HEK293 (cell line): ENCODE measurements at regions not wholly inside any gene's neighbourhood (a gene's known extent, or its start where the extent isn't known, plus 50 kb on each side); places are given as distances from the start of the nearest gene placed in this dataset.
A peak's percentile ranks its signal among the peaks of the same experiment; 100 is the strongest.

Source experiments
- MEIS1 ChIP-seq: sonication (generic); formaldehyde crosslinking; IDR thresholded peaks from 2 replicates; pipeline ENCODE4 v1.8.1; 2022; ENCODE audit warnings: missing genetic modification reagents, mild to moderate bottlenecking, borderline replicate concordance
- REPIN1 ChIP-seq: fragments of 450-650 bp; formaldehyde crosslinking; IDR thresholded peaks from 2 replicates; pipeline ENCODE4 v1.5.1; 2017; ENCODE audit warnings: missing biosample characterization, missing genetic modification characterization, low read depth
- SALL2 ChIP-seq: fragments of 450-650 bp; formaldehyde crosslinking; IDR thresholded peaks from 2 replicates; pipeline ENCODE4 v1.5.0; 2017; ENCODE audit warnings: missing biosample characterization, mild to moderate bottlenecking, missing genetic modification characterization, borderline replicate concordance
- SP7 ChIP-seq: fragments of 450-650 bp; formaldehyde crosslinking; IDR thresholded peaks from 2 replicates; pipeline ENCODE4 v1.5.1; 2016; ENCODE audit warnings: missing biosample characterization, missing genetic modification characterization
- WT1 ChIP-seq: fragments of 450-650 bp; formaldehyde crosslinking; IDR thresholded peaks from 2 replicates; pipeline ENCODE4 v1.5.1; 2016; ENCODE audit warnings: missing biosample characterization, missing genetic modification characterization
- ZBTB20 ChIP-seq: fragments of 450-650 bp; formaldehyde crosslinking; IDR thresholded peaks from 2 replicates; pipeline ENCODE4 v1.5.1; 2016; ENCODE audit warnings: missing biosample characterization, missing genetic modification characterization
- ZBTB49 ChIP-seq: fragments of 450-650 bp; formaldehyde crosslinking; IDR thresholded peaks from 2 replicates; pipeline ENCODE4 v1.5.1; 2016; ENCODE audit warnings: missing biosample characterization, missing genetic modification characterization, low read depth
- ZFP69B ChIP-seq: fragments of 450-650 bp; formaldehyde crosslinking; IDR thresholded peaks from 2 replicates; pipeline ENCODE4 v1.5.1; 2016; ENCODE audit warnings: missing biosample characterization, missing genetic modification characterization
- ZNF138 ChIP-seq: fragments of 450-650 bp; formaldehyde crosslinking; IDR thresholded peaks from 2 replicates; pipeline ENCODE4 v1.5.1; 2016; ENCODE audit warnings: missing biosample characterization, missing genetic modification characterization, borderline replicate concordance
- ZNF169 ChIP-seq: fragments of 450-650 bp; formaldehyde crosslinking; IDR thresholded peaks from 2 replicates; pipeline ENCODE4 v1.5.1; 2016; ENCODE audit warnings: missing biosample characterization, missing genetic modification characterization
- ZNF184 ChIP-seq: fragments of 450-650 bp; IDR thresholded peaks from 2 replicates; pipeline ENCODE4 v1.5.1; 2018; ENCODE audit warnings: missing biosample characterization, mild to moderate bottlenecking, missing genetic modification characterization
- ZNF248 ChIP-seq: fragments of 450-650 bp; formaldehyde crosslinking; IDR thresholded peaks from 2 replicates; pipeline ENCODE4 v1.5.1; 2017; ENCODE audit warnings: missing biosample characterization, missing genetic modification characterization
- ZNF292 ChIP-seq: fragments of 450-650 bp; formaldehyde crosslinking; IDR thresholded peaks from 2 replicates; pipeline ENCODE4 v1.5.1; 2016; ENCODE audit warnings: low read depth, missing biosample characterization, missing genetic modification characterization, borderline replicate concordance
- ZNF354C ChIP-seq: fragments of 450-650 bp; formaldehyde crosslinking; IDR thresholded peaks from 2 replicates; pipeline ENCODE4 v1.5.1; 2016; ENCODE audit warnings: missing biosample characterization, missing genetic modification characterization, low read depth, borderline replicate concordance
- ZNF423 ChIP-seq: fragments of 450-650 bp; formaldehyde crosslinking; IDR thresholded peaks from 2 replicates; pipeline ENCODE4 v1.5.1; 2016; ENCODE audit warnings: missing biosample characterization, missing genetic modification characterization
- ZNF473 ChIP-seq: fragments of 450-650 bp; formaldehyde crosslinking; IDR thresholded peaks from 2 replicates; pipeline ENCODE4 v1.5.1; 2017; ENCODE audit warnings: missing biosample characterization, missing genetic modification characterization
- ZNF48 ChIP-seq: fragments of 450-650 bp; formaldehyde crosslinking; IDR thresholded peaks from 2 replicates; pipeline ENCODE4 v1.5.1; 2016; ENCODE audit warnings: missing biosample characterization, missing genetic modification characterization
- ZNF488 ChIP-seq: fragments of 450-650 bp; formaldehyde crosslinking; IDR thresholded peaks from 2 replicates; pipeline ENCODE4 v1.5.1; 2016; ENCODE audit warnings: missing biosample characterization, missing genetic modification characterization
- ZNF677 ChIP-seq: fragments of 450-650 bp; IDR thresholded peaks from 2 replicates; pipeline ENCODE4 v1.5.0; 2018; ENCODE audit warnings: missing biosample characterization, mild to moderate bottlenecking, missing genetic modification characterization, moderate library complexity
- ZSCAN4 ChIP-seq: fragments of 450-650 bp; formaldehyde crosslinking; IDR thresholded peaks from 2 replicates; pipeline ENCODE4 v1.5.1; 2017; ENCODE audit warnings: missing biosample characterization, missing genetic modification characterization
- TF ChIP-seq, protein P1 (sequence below): IDR thresholded peaks from 2 replicates; pipeline ENCODE4 v1.6.1; 2011; ENCODE audit warnings: mild to moderate bottlenecking, low read depth, low read length, borderline replicate concordance
- TF ChIP-seq, protein P2 (sequence below): fragments of 450-650 bp; formaldehyde crosslinking; IDR thresholded peaks from 2 replicates; pipeline ENCODE4 v1.5.1; 2016; ENCODE audit warnings: missing biosample characterization, missing genetic modification characterization
- TF ChIP-seq, protein P3 (sequence below): fragments of 450-650 bp; formaldehyde crosslinking; IDR thresholded peaks from 2 replicates; pipeline ENCODE4 v1.5.1; 2017; ENCODE audit warnings: missing biosample characterization, mild to moderate bottlenecking, missing genetic modification characterization, moderate library complexity
- TF ChIP-seq, protein P4 (sequence below): fragments of 450-650 bp; formaldehyde crosslinking; conservative IDR thresholded peaks from 2 replicates; pipeline ENCODE4 v1.5.1; 2016; ENCODE audit warnings: low read depth, missing biosample characterization, missing genetic modification characterization

DNA sequence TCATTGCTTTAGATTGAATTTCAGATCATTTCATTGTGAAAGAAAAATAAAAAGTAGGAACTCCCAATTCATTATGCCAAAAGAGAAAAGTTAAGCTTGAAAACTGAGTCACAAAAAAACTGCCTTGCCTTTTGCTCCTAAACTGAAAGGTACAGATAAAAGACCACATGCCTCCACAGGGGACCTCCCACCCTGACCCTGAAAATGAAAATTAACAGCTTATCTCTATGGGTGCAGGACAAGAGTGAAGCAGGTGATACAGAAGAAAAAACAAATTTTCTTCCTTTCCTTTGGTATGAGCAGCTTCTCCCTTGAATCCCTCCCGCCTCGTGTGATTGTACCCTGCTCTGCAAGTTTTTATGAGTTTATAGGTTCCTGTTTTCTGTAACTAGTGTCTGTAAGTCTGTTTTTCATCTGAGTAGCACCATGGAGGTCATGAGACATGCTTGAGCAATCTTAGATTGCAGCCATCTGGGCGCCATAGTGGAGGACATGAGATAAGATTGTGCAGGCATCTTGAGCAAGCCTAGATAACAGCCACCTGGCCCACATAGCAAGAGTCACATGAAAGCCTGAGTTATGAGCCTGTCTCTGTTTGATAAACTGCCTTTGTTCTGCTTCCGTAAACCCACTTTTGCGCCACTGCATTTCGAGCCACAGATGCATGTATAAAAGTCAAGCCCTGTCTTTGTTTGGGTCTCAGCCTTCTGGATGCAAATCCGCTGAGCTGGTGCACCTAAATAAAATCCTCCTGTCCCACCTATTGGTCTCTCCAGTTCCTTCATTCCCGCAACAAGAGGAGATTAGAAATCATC, 56.2 kb upstream of the DYNC1I2 start (continued):
- TF ChIP-seq REPIN1 (tag by site-specific recombination): no peak
- no peak for TF ChIP-seq ZNF138 (tag by site-specific recombination)
- TF ChIP-seq ZNF423 (tag by site-specific recombination): no peak
- TF ChIP-seq ZNF48 (tag by site-specific recombination): no peak
- TF ChIP-seq ZNF248 (tag by site-specific recombination): 0 out of 2 replicates have a peak, but pooled peaks have one; percentile 46
- TF ChIP-seq, protein P1, sequence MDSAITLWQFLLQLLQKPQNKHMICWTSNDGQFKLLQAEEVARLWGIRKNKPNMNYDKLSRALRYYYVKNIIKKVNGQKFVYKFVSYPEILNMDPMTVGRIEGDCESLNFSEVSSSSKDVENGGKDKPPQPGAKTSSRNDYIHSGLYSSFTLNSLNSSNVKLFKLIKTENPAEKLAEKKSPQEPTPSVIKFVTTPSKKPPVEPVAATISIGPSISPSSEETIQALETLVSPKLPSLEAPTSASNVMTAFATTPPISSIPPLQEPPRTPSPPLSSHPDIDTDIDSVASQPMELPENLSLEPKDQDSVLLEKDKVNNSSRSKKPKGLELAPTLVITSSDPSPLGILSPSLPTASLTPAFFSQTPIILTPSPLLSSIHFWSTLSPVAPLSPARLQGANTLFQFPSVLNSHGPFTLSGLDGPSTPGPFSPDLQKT: no peak
- TF ChIP-seq, protein P2, sequence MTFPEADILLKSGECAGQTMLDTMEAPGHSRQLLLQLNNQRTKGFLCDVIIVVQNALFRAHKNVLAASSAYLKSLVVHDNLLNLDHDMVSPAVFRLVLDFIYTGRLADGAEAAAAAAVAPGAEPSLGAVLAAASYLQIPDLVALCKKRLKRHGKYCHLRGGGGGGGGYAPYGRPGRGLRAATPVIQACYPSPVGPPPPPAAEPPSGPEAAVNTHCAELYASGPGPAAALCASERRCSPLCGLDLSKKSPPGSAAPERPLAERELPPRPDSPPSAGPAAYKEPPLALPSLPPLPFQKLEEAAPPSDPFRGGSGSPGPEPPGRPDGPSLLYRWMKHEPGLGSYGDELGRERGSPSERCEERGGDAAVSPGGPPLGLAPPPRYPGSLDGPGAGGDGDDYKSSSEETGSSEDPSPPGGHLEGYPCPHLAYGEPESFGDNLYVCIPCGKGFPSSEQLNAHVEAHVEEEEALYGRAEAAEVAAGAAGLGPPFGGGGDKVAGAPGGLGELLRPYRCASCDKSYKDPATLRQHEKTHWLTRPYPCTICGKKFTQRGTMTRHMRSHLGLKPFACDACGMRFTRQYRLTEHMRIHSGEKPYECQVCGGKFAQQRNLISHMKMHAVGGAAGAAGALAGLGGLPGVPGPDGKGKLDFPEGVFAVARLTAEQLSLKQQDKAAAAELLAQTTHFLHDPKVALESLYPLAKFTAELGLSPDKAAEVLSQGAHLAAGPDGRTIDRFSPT: no peak
- TF ChIP-seq ZNF354C: no peak
- no peak for TF ChIP-seq ZBTB20 (tag by site-specific recombination)
- TF ChIP-seq, protein P3, sequence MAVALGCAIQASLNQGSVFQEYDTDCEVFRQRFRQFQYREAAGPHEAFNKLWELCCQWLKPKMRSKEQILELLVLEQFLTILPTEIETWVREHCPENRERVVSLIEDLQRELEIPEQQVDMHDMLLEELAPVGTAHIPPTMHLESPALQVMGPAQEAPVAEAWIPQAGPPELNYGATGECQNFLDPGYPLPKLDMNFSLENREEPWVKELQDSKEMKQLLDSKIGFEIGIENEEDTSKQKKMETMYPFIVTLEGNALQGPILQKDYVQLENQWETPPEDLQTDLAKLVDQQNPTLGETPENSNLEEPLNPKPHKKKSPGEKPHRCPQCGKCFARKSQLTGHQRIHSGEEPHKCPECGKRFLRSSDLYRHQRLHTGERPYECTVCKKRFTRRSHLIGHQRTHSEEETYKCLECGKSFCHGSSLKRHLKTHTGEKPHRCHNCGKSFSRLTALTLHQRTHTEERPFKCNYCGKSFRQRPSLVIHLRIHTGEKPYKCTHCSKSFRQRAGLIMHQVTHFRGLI: no peak
- peak; percentile 80; the same call in 1 of the 2 replicates for TF ChIP-seq ZNF169
- no peak for TF ChIP-seq SP7 (tag by site-specific recombination)
- TF ChIP-seq, protein P4, sequence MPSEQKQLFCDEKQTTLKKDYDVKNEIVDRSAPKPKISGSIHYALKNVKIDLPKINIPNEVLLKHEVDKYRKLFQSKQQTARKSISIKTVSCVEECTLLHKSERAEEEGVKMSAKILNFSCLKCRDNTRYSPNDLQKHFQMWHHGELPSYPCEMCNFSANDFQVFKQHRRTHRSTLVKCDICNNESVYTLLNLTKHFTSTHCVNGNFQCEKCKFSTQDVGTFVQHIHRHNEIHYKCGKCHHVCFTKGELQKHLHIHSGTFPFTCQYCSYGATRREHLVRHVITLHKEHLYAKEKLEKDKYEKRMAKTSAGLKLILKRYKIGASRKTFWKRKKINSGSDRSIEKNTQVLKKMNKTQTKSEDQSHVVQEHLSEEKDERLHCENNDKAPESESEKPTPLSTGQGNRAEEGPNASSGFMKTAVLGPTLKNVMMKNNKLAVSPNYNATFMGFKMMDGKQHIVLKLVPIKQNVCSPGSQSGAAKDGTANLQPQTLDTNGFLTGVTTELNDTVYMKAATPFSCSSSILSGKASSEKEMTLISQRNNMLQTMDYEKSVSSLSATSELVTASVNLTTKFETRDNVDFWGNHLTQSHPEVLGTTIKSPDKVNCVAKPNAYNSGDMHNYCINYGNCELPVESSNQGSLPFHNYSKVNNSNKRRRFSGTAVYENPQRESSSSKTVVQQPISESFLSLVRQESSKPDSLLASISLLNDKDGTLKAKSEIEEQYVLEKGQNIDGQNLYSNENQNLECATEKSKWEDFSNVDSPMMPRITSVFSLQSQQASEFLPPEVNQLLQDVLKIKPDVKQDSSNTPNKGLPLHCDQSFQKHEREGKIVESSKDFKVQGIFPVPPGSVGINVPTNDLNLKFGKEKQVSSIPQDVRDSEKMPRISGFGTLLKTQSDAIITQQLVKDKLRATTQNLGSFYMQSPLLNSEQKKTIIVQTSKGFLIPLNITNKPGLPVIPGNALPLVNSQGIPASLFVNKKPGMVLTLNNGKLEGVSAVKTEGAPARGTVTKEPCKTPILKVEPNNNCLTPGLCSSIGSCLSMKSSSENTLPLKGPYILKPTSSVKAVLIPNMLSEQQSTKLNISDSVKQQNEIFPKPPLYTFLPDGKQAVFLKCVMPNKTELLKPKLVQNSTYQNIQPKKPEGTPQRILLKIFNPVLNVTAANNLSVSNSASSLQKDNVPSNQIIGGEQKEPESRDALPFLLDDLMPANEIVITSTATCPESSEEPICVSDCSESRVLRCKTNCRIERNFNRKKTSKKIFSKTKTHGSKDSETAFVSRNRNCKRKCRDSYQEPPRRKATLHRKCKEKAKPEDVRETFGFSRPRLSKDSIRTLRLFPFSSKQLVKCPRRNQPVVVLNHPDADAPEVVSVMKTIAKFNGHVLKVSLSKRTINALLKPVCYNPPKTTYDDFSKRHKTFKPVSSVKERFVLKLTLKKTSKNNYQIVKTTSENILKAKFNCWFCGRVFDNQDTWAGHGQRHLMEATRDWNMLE (tag by site-specific recombination): peak; percentile 41; the same call in 1 of the 2 replicates
- peak; percentile 62; the same call in 1 of the 2 replicates for TF ChIP-seq ZNF184
- TF ChIP-seq ZNF488: no peak
- TF ChIP-seq ZSCAN4: no peak
- TF ChIP-seq ZBTB49: no peak
- TF ChIP-seq ZNF292 (tag by site-specific recombination): no peak
- no peak for TF ChIP-seq MEIS1 (CRISPR knock-in tag)
- no peak for TF ChIP-seq WT1 (tag by site-specific recombination)
- TF ChIP-seq ZFP69B (tag by site-specific recombination): no peak
- TF ChIP-seq SALL2 (tag by site-specific recombination): no peak
- no peak for TF ChIP-seq ZNF677 (tag by site-specific recombination)
- TF ChIP-seq ZNF473 (tag by site-specific recombination): no peak
